ENCODE measurements at regions not wholly inside any gene's neighbourhood (a gene's known extent, or its start where the extent isn't known, plus 50 kb on each side); places are given as distances from the start of the nearest gene placed in this dataset.

DNA sequence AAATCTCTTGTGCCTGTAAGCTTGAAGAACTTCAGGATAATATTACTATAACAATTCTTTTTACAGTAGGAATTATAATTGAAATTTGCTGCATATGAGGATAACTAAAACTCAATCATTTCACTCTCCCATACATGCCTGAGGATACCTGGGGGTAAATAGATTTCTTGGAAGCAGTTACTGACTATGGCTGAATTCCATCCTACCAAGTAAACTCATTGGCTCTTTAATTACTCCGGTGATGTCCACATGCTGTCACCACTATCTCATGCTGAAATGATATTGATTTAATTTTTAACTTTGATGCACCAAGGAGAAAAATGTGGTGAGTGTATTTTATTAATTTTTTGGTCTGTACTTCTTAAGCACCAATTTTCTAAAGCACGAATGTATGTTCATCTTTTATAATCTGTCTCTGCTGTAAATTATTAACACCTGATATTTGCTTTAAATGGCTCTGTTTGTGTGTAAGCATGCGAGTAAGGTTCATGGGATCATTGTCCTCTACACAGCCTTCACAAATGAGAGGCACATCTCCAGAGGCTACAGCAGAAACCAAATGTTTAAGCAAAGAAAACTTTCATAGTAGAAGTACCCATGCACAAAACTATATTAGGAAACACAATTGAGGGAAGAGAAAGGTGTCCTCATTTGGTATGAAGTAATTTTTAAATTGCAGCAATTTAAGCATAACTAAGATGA is 164.2 kb upstream of the POU3F2 start:
- no peak for DNase-seq

DNA sequence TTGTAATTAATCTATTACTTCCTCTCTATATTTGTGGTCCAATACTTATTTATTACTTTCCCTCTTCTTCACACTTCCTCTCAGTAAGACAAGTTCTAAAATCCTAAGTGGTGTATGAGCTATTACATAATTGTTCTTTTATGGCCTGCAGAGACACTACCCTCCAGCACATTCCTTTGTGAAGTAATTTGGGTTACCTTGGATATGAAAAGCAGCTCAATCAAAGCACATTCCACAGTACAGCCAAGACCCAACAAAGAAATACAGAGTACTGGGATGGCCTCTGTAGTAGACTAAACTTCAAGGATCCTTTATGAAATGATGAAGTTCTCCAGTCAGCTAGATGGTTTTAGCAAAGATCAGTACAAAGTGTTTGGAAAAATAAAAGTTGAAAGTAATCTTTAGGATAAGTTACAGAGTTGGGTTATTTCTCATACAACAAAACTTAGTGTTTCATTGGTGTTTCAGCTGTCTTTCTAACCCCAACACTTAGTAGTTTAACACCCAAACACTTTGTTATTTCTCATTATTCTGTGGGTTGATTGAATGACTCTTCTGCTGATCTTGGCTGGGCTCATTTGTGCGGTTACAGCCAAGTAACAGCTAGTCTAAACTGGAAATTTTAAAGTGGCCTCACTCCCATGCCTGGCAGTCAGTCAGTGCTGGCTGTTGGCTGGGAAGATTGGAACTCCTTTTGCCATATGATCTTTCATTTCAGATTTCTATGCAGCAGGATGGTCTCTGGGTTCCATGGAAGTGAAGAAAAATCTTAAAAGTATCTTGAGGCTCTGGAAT is 161.5 kb upstream of the POU3F2 start:
- DNase-seq, result no peak

DNA sequence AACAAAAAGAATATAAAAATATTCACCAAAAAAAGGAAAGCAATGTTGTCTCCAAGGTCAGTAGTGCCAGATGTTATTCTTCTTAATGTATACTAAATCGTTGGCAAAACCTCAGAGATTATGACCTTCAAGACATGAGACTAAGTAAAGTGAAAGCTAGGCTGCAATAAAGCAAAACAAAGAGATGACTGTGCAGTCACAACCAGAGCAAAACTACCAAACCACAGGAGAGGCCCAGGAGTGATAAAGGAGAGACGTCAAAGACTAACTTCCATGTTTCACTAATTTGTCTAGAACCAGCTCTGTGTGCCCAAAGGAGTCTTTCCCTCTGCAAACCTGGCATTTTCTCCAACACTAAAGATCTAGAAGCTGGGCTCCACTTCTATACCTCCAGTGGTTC is 155.9 kb upstream of the POU3F2 start:
- DNase-seq, result no peak

DNA sequence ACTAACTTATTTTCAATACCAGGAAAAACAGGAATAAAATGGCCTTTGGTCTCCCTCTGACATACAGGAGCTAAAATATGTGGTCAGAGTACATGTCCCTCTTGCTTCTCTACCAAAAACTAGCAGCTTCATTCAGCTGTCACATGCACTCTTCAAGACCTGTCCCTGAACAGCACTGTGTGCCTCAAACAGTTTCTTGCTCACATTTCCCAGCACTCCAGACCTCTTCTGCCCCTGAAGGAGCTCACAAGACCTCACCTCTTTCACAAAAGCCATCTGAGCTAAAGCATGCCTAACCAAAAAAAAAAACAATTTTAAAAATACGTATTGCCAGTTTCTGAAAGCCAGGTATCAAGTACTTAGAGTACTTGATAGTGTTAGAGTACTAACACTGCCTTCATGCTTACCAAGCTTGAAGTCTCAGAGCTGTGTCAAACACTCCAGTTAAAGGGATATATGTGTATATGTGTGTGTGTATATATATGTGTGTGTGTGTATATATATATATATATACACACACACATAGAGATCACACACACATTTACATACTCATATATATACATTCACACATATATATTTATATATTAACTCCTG is 148.3 kb upstream of the POU3F2 start:
- DNase-seq, result no peak

DNA sequence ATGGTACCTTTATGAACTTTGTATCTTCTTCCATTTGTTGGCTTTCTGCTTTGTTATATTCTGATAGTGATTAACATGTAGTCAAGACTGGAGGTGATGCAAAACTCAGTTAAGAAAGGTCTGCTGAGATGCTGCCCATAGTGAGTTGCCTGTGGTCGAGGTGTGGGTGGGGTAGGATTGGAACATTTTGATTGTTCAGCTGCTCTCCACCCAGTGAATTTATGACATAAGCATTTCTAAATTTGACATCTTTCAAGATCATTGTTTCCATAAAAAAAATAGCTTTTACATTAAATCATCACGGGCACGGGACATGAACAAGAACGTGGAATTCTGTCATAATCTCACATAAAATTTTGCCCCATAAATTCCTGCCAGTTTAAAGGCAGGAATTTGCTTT is 146.6 kb upstream of the POU3F2 start:
- DNase-seq, result no peak

DNA sequence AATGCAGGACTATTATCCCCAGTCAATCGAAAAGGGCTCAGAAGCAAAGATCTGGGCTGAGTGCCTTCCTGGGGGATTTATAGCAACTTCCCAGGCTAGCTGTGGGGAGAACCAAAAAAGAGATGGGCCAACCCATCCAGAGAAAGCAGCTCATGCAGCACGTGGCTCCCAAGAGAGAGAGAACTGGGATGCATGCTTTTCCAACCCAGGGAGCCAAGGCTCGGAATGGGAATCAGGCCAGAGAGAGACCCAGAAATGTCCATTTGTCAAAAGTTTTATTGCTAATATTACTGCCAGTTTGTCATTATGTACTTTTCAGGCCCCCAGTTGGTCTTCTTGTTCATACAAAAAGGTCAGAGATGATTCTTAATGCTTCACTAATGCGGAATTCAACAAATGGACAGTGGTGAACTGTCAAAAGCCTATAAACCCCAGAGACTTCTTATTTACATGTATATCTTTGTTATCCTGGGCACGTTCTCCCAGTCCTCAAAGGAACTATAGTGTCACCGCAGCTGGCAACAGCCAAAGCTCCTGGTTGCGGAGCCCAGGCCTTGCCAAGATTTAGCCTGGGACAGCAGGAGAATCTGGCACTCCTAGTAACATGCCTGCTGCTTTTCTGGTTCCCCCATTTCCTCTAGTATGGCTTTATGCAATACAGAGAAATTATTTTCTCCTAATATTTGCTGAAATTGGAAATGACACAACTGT is 139.1 kb upstream of the POU3F2 start:
- no peak for DNase-seq

DNA sequence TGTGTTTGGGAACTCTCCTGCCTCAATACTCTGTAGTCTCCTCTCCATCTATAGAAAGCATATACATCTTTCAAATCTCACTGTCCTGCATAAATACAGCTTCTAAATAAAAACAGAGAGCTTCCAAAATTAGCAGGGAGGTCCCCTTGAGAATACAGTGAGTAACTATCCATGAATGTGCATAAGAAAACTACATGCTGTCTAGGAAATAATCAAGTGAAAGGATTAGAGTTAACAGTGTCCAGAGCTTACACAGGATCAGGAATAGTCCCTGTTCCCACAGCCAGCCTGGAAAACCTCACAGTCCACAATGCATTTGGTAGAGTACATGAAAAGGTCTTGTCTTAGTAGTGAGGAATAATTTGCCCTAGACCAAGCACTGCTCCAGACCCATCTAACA is 123.0 kb upstream of the POU3F2 start:
- no peak for DNase-seq

DNA sequence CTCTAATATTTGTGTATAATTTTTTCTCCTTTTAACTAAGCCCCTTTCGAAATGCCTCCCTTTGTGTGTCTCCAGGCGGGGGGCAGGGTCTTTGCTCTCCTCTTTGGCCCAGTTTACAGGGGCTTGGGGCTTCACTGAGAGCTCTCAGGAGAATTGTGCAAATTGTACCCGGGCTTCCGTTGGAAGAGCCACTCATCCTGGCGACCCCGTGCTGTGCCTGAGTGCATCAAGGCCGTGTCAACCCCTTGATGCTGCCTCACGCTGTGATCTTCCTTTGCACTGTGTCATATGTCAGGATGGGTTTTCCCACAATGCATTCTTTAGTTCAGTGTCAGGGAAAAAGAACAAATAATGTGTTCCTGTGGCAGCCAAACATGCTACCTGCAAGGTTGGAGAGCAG is 118.0 kb upstream of the POU3F2 start:
- DNase-seq, result no peak

DNA sequence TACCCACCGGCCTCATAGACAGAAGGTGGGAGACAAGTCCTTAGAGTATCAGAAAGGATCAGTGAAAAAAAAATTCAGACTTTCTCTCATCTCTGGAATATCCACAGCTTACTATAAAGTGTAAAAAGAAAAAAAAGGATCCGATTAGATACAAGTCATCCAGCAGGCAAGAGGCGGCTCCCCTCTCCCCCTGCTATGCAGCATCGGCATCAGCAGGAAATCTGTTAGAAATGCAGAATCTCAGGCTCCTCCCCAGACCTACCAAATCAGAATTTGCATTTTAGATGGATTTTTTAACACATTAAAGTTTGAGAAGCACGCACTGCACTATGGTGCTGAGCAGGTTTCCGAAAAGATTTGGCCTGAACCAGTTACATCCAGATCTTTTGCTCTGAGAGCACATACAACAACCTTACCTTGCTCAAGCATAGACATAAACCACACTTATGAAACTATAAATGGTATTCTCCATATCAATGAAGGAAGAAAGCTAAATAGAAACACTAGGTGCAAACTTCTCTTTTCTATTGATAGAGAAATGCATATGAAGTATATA is 117.0 kb upstream of the POU3F2 start:
- DNase-seq, result no peak

DNA sequence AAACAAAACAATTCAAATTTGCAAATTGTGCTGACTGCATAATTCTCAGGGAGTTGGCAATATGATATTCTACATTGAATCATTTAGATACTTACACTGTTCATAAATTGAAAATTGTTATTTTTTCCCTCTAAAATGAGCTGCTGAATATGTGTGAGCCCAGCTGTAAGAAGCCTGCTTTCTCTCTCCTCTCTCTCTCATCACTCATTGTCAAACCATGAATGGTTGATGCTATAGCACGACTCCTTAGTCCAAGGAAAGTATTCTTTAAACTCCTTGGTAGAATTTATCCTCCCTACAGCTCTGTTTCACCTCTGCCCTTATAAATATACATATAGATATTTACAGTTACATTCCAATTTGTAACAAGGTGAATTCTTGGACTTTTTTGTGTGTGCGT is 116.4 kb upstream of the POU3F2 start:
- DNase-seq, result no peak

DNA sequence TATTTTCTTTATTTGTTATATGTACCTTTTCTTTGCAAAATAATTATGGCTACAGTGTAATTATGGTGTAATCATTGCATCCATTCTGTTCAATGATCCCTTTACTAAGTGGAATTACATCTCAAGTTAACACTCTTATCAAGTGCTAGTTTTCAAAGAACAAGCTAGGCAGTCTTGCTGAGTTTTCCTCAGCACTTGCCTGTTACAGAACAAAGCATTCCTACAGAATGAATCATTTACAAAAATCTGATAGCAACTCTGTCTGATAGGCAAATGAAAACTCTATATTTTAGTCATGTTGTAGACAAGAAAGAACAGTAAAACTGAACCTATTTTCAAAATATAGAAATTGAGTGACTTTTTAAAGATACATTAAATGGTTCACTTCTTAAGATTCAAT is 109.8 kb upstream of the POU3F2 start:
- no peak for DNase-seq

DNA sequence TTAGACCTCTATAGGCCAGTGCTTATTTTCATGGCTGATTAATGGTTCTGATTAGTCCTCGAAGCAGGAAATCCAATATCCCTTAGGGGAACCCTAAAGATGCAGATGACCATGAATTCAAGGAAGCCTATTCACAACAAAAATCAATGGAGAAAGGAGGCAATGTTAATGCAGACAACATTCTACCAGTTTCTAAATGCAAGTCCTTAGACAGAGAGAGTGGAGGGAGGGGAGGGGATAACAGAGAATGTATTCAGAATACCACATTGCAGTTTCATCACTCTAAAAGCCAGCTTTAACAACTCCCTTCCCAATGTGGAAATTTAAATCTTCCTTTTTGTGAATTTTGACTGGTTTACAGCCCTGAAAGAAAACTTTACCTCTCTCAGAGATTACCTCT is 87.1 kb upstream of the POU3F2 start:
- DNase-seq, result no peak

DNA sequence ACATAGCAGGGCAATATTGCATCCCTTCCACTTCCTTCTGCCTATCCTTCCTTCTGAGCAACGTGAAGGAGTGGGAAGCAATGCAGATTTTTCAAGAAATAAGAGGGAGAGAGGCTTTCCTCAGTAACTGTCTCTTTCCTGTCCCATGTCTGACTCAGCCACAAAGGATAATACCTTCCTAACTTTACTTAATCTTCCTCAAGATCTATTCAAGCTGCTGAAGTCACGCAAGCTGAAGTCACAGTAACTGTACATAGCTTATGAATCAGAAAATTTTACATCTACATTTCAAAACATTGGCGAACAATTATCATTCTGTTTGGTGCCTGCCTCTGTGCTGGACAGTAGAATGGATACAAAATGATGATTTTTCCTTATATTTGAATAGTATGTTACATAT is 86.4 kb upstream of the POU3F2 start:
- no peak for DNase-seq

DNA sequence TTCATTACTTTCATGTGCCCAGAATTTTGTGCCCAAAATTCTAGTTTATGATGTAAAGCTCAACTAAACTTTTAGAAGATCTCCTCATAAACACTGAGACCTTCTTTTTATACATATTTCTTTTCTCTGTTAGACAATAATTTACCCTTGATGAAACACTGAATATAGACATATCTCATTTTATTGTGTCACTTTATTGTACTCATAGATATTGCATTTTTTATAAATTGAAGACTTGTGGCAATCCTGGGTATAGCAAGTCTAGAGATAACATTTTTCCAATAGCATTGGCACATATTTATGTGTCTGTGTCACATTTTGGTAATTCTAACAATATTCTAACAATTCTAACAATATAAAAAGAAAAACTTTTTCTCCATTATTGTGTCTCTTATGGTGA is 74.9 kb upstream of the POU3F2 start:
- no peak for DNase-seq

DNA sequence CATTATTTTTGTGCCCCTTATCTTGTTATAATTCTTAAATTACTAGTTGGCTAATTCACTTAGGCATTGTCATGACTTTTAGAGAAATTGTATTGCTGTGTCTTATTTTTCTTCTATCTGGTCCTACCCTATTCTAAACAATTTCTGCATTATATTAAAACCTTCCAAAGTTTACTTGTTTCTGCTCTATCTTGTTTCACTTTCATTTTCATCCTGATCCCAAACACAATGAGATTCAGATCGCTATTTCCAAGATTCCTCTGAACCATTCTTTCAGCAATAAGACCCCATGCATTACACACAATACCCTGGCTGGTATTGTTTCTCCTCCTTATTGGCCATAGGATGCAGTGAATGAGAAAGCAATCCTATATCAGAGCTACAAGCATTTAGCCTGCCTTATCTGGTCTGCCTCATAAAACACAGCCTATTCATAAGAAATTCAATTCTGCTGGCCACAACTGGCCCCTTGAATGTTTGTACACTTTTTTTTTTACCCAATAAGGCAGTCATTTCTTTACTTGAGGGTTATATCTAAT is 69.9 kb upstream of the POU3F2 start:
- DNase-seq, result no peak

DNA sequence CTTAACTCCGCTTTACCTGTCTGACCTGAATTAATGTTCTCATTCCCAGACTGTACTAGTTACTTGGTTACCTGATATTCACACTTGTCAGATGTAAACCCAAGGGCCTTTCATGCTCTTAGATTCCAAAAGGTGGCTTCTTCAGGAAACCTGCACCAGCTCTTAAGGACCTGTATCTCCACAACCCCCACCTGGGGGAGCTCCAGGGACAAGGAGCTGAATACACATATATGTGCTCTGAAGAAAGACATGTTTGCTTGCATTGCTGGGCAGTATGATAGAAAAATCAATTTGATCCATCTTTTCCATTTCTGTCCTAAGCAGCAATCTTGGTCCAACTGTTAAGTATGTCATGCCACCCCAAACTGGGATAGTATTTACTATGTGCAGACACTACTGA is 64.8 kb upstream of the POU3F2 start:
- no peak for DNase-seq

DNA sequence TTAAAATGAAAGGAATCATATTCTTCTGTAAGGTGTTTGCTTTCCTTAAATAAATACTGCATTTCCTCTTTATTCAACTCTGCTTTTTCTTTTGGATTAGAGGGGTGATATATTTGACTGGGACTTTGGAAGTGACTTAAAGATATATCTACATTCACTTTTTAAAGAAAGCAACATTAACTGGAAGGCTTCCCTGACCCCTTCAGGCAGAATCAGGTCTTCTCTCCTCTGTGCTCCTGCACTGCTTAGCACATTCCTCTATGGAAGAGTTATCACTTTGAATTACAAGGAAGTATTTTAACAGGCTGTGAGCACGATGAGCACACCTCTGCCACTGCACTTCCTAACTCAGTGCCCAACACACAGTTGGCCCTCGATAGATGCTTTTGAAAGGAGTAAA is 59.2 kb upstream of the POU3F2 start:
- DNase-seq, result no peak

DNA sequence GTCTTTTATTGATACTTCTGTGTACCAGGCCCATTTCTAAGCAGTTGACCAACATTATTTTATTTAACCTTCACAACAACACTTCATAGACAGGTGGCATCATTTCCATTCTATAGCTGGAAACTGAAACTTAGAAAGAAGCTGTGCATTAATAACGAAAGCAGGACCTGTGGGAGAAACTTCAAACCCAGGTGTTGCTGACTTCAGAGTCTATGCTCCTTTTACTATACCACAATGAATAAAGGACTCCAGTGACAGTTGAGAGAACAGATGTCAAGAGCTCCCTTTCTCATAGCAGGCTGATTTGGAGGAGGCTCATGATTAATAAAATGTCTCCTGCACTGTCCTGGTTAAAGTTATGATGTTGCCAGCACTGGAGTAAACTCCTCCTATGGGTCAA is 56.6 kb upstream of the POU3F2 start:
- DNase-seq, result no peak

DNA sequence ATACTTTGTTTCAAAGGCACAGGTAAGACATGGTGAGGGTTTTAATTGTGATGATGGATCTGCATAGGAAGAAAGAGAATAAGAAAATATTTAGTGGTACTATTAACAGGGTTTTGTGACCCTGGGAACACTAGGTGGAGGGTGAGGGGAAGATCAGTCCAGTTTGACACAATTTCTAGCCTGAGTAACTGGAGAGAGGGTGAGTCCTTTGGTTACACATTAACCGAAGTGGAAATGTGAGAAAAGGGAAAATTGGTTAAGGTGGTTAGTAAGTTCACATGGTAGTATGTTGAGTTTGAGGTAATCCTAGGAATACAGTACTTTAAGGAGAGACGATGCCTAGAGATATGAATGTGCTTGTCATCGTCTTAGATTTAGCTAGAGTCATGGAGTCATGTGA is 54.8 kb upstream of the POU3F2 start:
- no peak for DNase-seq

DNA sequence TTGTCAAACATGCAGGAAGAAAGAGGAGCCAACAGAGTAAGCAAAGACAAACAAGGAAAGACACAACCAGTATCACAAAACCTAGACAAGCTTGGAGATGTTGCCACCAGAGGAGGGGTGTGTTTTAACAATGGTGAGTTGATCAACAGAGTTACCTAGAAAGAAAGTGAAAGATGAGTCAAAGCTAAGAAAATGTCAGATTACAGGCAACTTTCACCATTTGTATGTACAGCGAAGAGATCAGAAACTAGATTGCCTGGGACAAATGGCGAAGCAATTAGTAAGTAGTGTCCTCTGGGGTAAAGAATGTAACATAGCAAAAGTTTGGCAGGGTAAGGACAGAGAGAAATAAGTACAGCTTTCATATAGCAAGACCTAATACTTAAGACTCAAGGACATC is 51.6 kb upstream of the POU3F2 start:
- DNase-seq, result no peak

DNA sequence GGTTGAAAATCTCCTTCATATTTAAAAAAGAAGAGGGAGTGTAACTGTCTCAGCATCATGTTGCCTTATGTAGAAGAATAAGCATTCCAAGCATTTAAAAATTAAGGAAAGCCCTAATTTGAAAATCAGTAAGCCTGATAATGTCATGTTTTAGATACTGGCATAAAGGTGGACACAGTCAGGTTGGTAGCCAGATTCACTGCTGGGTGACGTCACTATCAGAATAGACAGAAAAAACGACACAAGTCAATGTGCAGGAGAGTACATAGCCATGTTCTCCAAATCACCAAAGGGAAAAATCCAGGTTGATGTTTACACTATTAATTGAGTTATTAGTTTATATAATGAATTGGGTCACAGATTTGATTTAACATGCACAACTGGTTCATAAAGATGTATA is 50.8 kb upstream of the POU3F2 start:
- DNase-seq, result no peak

Measured in activated effector memory CD4-positive, alpha-beta T cell treated with Interleukin-2 at 50 U/mL for 16 hours (primary cell).